PC-3 (cell line): ENCODE measurements at regions not wholly inside any gene's neighbourhood (a gene's known extent, or its start where the extent isn't known, plus 50 kb on each side); places are given as distances from the start of the nearest gene placed in this dataset.

ENCODE experiments used
- CTCF ChIP-seq: fragments of 300-600 bp; sonication (generic); conservative IDR thresholded peaks from 2 replicates; pipeline ENCODE4 v1.5.1; 2017; ENCODE audit warnings: antibody characterized with exemption, low read depth, mild to moderate bottlenecking, low read length
- EZH2phosphoT487 ChIP-seq: fragments of 300-600 bp; sonication (generic); IDR thresholded peaks from 2 replicates; pipeline ENCODE4 v1.6.1; 2018; ENCODE audit warnings: mild to moderate bottlenecking, antibody characterized with exemption, low read length, borderline replicate concordance

- TF ChIP-seq CTCF = no peak
- no peak for TF ChIP-seq EZH2phosphoT487
Measured at GRCh38 chr6:142015011-142015410, 117.7 kb upstream of the GJE1 start.
